SK-N-SH treated with all-trans-retinoic acid at 6 μM for 48 hours (cell line): ENCODE measurements at regions not wholly inside any gene's neighbourhood (a gene's known extent, or its start where the extent isn't known, plus 50 kb on each side); places are given as distances from the start of the nearest gene placed in this dataset.

Source experiments
- ATAC-seq: fragments of 200-7000 bp; cut with Tn5 transposase; 3 replicates; pipeline ENCODE4 v1.9.1; 2020; ENCODE audit warnings: mild to moderate bottlenecking, moderate library complexity
- ARNTL ChIP-seq: fragments of 450-650 bp; formaldehyde crosslinking; IDR thresholded peaks from 2 replicates; pipeline ENCODE4 v1.5.0; 2020; ENCODE audit warnings: low read depth, mild to moderate bottlenecking, moderate library complexity, borderline replicate concordance
- BACH2 ChIP-seq: fragments of 250-450 bp; sonication (Bioruptor Pico); IDR thresholded peaks from 2 replicates; pipeline ENCODE4 v1.9.0; 2021; ENCODE audit warnings: mild to moderate bottlenecking, borderline replicate concordance
- CSDC2 ChIP-seq: fragments of 250-450 bp; sonication (Bioruptor Pico); IDR thresholded peaks from 2 replicates; pipeline ENCODE4 v1.5.0; 2020; ENCODE audit warnings: mild to moderate bottlenecking, moderate library complexity
- ESRRG ChIP-seq: fragments of 250-450 bp; sonication (Bioruptor Pico); IDR thresholded peaks from 2 replicates; pipeline ENCODE4 v1.6.1; 2021; ENCODE audit warnings: mild to moderate bottlenecking
- GLIS3 ChIP-seq: fragments of 250-450 bp; sonication (Bioruptor Pico); IDR thresholded peaks from 2 replicates; pipeline ENCODE4 v1.5.0; 2020; ENCODE audit warnings: mild to moderate bottlenecking, moderate library complexity
- ISL1 ChIP-seq: fragments of 250-450 bp; sonication (Bioruptor Pico); IDR thresholded peaks from 2 replicates; pipeline ENCODE4 v2.1.2; 2022; ENCODE audit warnings: mild to moderate bottlenecking, moderate library complexity
- OSR1 ChIP-seq: fragments of 250-450 bp; sonication (Bioruptor Pico); IDR thresholded peaks from 2 replicates; pipeline ENCODE4 v1.8.0; 2022; ENCODE audit warnings: moderate library complexity, mild to moderate bottlenecking, inconsistent platforms
- PPARA ChIP-seq: fragments of 250-450 bp; sonication (Bioruptor Pico); IDR thresholded peaks from 2 replicates; pipeline ENCODE4 v1.5.0; 2020; ENCODE audit warnings: mild to moderate bottlenecking, borderline replicate concordance
- RARB ChIP-seq: fragments of 250-450 bp; sonication (Bioruptor Pico); IDR thresholded peaks from 2 replicates; pipeline ENCODE4 v1.8.0; 2021; ENCODE audit warnings: mild to moderate bottlenecking, moderate library complexity
- SNAI2 ChIP-seq: fragments of 250-450 bp; sonication (Bioruptor Pico); IDR thresholded peaks from 2 replicates; pipeline ENCODE4 v1.5.0; 2020; ENCODE audit warnings: mild to moderate bottlenecking, moderate library complexity
- TCF4 ChIP-seq: fragments of 250-450 bp; sonication (Bioruptor Pico); IDR thresholded peaks from 2 replicates; pipeline ENCODE4 v1.8.0; 2021; ENCODE audit warnings: mild to moderate bottlenecking, moderate library complexity, borderline replicate concordance
- TOX ChIP-seq: fragments of 250-450 bp; sonication (Bioruptor Pico); IDR thresholded peaks from 2 replicates; pipeline ENCODE4 v1.8.0; 2021; ENCODE audit warnings: mild to moderate bottlenecking, moderate library complexity, borderline replicate concordance
- ZC3H10 ChIP-seq: fragments of 250-450 bp; sonication (Bioruptor Pico); IDR thresholded peaks from 2 replicates; pipeline ENCODE4 v1.5.1; 2021; ENCODE audit warnings: mild to moderate bottlenecking, moderate library complexity
- ZFP3 ChIP-seq: fragments of 250-450 bp; sonication (Bioruptor Pico); IDR thresholded peaks from 2 replicates; pipeline ENCODE4 v1.5.0; 2020; ENCODE audit warnings: mild to moderate bottlenecking, moderate library complexity
- ZFP30 ChIP-seq: fragments of 450-650 bp; formaldehyde crosslinking; IDR thresholded peaks from 2 replicates; pipeline ENCODE4 v1.5.0; 2022; ENCODE audit warnings: mild to moderate bottlenecking, moderate library complexity
- ZNF565 ChIP-seq: fragments of 450-650 bp; formaldehyde crosslinking; conservative IDR thresholded peaks from 2 replicates; pipeline ENCODE4 v1.5.0; 2020; ENCODE audit warnings: low read depth, mild to moderate bottlenecking, moderate library complexity
- ZNF70 ChIP-seq: fragments of 450-650 bp; formaldehyde crosslinking; IDR thresholded peaks from 2 replicates; pipeline ENCODE4 v1.5.0; 2020; ENCODE audit warnings: mild to moderate bottlenecking, moderate library complexity
- ZNF8 ChIP-seq: fragments of 450-650 bp; formaldehyde crosslinking; IDR thresholded peaks from 2 replicates; pipeline ENCODE4 v1.5.0; 2020; ENCODE audit warnings: mild to moderate bottlenecking, moderate library complexity
- TF ChIP-seq, protein P1 (sequence below): fragments of 250-450 bp; sonication (Bioruptor Pico); IDR thresholded peaks from 2 replicates; pipeline ENCODE4 v1.5.0; 2020; ENCODE audit warnings: mild to moderate bottlenecking, moderate library complexity
- TF ChIP-seq, protein P2 (sequence below): fragments of 250-450 bp; sonication (Bioruptor Pico); IDR thresholded peaks from 2 replicates; pipeline ENCODE4 v1.5.1; 2020; ENCODE audit warnings: low read depth, mild to moderate bottlenecking, moderate library complexity
- TF ChIP-seq, protein P3 (sequence below): fragments of 250-450 bp; sonication (Bioruptor Pico); IDR thresholded peaks from 2 replicates; pipeline ENCODE4 v1.8.0; 2020; ENCODE audit warnings: mild to moderate bottlenecking, moderate library complexity, borderline replicate concordance
- TF ChIP-seq, protein P4 (sequence below): fragments of 250-450 bp; sonication (Bioruptor Pico); IDR thresholded peaks from 2 replicates; pipeline ENCODE4 v1.8.0; 2021; ENCODE audit warnings: low read depth, mild to moderate bottlenecking, moderate library complexity, borderline replicate concordance

DNA sequence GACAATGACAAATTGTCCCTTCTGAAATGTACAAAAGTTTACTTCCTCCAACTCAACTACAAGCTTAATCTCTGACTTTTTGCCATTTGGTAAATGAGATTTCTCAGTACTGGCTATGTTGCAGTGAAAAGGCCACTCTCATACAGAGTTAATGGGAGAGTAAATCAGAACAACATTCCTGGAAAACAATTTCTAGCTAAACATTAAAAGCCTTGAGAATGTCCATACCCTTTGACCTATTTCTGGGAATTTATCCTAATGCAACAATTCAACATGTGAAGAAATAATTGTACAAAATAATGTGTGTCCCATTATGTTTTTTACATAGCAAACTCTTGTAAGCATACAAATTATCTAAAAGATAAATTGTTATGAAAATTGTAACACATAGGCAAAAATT lies 56.3 kb upstream of the SPEF2 start:
- no peak for ATAC-seq
- TF ChIP-seq RARB = no peak
- TF ChIP-seq, protein P1, sequence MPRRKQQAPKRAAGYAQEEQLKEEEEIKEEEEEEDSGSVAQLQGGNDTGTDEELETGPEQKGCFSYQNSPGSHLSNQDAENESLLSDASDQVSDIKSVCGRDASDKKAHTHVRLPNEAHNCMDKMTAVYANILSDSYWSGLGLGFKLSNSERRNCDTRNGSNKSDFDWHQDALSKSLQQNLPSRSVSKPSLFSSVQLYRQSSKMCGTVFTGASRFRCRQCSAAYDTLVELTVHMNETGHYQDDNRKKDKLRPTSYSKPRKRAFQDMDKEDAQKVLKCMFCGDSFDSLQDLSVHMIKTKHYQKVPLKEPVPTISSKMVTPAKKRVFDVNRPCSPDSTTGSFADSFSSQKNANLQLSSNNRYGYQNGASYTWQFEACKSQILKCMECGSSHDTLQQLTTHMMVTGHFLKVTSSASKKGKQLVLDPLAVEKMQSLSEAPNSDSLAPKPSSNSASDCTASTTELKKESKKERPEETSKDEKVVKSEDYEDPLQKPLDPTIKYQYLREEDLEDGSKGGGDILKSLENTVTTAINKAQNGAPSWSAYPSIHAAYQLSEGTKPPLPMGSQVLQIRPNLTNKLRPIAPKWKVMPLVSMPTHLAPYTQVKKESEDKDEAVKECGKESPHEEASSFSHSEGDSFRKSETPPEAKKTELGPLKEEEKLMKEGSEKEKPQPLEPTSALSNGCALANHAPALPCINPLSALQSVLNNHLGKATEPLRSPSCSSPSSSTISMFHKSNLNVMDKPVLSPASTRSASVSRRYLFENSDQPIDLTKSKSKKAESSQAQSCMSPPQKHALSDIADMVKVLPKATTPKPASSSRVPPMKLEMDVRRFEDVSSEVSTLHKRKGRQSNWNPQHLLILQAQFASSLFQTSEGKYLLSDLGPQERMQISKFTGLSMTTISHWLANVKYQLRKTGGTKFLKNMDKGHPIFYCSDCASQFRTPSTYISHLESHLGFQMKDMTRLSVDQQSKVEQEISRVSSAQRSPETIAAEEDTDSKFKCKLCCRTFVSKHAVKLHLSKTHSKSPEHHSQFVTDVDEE (CRISPR knock-in tag) = no peak
- TF ChIP-seq, protein P2, sequence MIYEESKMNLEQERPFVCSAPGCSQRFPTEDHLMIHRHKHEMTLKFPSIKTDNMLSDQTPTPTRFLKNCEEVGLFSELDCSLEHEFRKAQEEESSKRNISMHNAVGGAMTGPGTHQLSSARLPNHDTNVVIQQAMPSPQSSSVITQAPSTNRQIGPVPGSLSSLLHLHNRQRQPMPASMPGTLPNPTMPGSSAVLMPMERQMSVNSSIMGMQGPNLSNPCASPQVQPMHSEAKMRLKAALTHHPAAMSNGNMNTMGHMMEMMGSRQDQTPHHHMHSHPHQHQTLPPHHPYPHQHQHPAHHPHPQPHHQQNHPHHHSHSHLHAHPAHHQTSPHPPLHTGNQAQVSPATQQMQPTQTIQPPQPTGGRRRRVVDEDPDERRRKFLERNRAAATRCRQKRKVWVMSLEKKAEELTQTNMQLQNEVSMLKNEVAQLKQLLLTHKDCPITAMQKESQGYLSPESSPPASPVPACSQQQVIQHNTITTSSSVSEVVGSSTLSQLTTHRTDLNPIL (CRISPR knock-in tag) = no peak
- TF ChIP-seq SNAI2 (CRISPR knock-in tag) = no peak
- no peak for TF ChIP-seq TCF4 (CRISPR knock-in tag)
- TF ChIP-seq BACH2 (CRISPR knock-in tag) = no peak
- no peak for TF ChIP-seq ZNF8 (CRISPR knock-in tag)
- TF ChIP-seq ZNF565 = no peak
- no peak for TF ChIP-seq PPARA (CRISPR knock-in tag)
- TF ChIP-seq ISL1 (CRISPR knock-in tag) = no peak
- no peak for TF ChIP-seq CSDC2 (CRISPR knock-in tag)
- TF ChIP-seq ZFP3 (CRISPR knock-in tag) = no peak
- no peak for TF ChIP-seq ZC3H10 (CRISPR knock-in tag)

DNA sequence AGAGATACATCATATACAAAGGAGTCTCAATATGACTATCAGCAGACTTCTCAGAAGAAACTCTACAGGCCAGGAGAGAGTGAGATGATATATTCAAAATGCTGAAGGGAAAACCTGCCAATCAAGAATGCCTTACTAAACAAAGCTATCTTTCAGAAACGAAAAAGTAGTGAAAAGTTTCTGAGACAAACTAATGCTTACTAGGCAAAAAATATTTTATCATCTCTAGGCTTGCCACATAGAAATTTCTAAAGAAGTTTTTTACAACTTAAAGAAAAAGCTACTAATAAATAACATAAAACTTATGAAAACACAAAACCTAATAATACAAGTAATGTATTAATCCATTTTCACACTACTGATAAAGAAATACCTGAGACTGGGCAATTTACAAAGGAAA lies 59.9 kb upstream of the SPEF2 start:
- TF ChIP-seq ZNF70 (CRISPR knock-in tag) (no peak), ZC3H10 (CRISPR knock-in tag) (no peak), ARNTL (CRISPR knock-in tag) (no peak), OSR1 (CRISPR knock-in tag) (no peak), PPARA (CRISPR knock-in tag) (no peak), BACH2 (CRISPR knock-in tag) (no peak), CSDC2 (CRISPR knock-in tag) (no peak), ZFP30 (CRISPR knock-in tag) (no peak), ISL1 (CRISPR knock-in tag) (no peak), ZFP3 (CRISPR knock-in tag) (no peak), TCF4 (CRISPR knock-in tag) (no peak), GLIS3 (CRISPR knock-in tag) (no peak), ESRRG (no peak), RARB (no peak)
- TF ChIP-seq, protein P2 (CRISPR knock-in tag) = no peak
- ATAC-seq = no peak

DNA sequence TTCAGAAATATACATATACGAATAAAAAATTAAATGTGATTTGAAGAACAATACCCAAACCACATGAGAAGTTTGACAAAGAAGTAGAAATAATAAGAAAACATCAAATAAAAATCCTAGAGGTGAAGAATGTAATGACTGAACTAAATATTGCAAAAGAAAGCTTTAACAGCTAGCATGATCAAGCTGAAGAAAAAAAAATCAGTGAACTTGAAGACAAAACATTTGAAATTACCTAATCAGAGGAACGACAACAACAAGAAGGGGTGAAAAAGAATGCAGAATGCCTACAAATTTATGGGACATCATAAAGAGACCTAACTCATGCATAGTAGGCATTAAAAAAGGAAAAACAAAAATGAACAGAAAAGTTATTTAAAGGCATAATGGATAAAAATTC lies 60.5 kb upstream of the SPEF2 start:
- ATAC-seq = no peak
- no peak for TF ChIP-seq TCF4 (CRISPR knock-in tag)
- no peak for TF ChIP-seq ZFP3 (CRISPR knock-in tag)
- no peak for TF ChIP-seq ZNF565
- TF ChIP-seq, protein P3, sequence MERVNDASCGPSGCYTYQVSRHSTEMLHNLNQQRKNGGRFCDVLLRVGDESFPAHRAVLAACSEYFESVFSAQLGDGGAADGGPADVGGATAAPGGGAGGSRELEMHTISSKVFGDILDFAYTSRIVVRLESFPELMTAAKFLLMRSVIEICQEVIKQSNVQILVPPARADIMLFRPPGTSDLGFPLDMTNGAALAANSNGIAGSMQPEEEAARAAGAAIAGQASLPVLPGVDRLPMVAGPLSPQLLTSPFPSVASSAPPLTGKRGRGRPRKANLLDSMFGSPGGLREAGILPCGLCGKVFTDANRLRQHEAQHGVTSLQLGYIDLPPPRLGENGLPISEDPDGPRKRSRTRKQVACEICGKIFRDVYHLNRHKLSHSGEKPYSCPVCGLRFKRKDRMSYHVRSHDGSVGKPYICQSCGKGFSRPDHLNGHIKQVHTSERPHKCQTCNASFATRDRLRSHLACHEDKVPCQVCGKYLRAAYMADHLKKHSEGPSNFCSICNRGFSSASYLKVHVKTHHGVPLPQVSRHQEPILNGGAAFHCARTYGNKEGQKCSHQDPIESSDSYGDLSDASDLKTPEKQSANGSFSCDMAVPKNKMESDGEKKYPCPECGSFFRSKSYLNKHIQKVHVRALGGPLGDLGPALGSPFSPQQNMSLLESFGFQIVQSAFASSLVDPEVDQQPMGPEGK = no peak
- no peak for TF ChIP-seq TOX (CRISPR knock-in tag)
- TF ChIP-seq, protein P4, sequence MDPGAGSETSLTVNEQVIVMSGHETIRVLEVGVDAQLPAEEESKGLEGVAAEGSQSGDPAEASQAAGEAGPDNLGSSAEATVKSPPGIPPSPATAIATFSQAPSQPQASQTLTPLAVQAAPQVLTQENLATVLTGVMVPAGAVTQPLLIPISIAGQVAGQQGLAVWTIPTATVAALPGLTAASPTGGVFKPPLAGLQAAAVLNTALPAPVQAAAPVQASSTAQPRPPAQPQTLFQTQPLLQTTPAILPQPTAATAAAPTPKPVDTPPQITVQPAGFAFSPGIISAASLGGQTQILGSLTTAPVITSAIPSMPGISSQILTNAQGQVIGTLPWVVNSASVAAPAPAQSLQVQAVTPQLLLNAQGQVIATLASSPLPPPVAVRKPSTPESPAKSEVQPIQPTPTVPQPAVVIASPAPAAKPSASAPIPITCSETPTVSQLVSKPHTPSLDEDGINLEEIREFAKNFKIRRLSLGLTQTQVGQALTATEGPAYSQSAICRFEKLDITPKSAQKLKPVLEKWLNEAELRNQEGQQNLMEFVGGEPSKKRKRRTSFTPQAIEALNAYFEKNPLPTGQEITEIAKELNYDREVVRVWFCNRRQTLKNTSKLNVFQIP (CRISPR knock-in tag) = no peak
